ENCODE measurements at regions not wholly inside any gene's neighbourhood (a gene's known extent, or its start where the extent isn't known, plus 50 kb on each side); places are given as distances from the start of the nearest gene placed in this dataset.

DNA sequence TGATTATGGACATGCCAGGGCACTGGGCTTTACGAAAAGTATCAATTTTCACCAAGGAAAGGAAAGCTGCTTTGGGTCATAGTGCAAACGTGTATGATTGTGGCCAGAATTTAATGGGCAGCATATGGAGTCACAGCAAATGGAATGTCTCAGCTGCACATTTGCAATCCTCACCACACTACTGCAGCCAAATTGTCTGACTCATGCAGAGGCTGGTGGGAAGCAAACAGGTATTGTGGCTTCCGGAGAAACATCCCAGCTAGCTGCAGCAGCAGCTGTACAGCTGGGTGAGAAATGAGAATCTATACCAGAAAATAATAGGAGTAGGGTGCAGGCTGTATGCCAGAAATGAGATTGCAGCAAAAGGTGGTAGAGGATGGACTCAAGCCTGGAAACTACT, 374.7 kb upstream of the VWC2 start:
- TF ChIP-seq, protein P1, sequence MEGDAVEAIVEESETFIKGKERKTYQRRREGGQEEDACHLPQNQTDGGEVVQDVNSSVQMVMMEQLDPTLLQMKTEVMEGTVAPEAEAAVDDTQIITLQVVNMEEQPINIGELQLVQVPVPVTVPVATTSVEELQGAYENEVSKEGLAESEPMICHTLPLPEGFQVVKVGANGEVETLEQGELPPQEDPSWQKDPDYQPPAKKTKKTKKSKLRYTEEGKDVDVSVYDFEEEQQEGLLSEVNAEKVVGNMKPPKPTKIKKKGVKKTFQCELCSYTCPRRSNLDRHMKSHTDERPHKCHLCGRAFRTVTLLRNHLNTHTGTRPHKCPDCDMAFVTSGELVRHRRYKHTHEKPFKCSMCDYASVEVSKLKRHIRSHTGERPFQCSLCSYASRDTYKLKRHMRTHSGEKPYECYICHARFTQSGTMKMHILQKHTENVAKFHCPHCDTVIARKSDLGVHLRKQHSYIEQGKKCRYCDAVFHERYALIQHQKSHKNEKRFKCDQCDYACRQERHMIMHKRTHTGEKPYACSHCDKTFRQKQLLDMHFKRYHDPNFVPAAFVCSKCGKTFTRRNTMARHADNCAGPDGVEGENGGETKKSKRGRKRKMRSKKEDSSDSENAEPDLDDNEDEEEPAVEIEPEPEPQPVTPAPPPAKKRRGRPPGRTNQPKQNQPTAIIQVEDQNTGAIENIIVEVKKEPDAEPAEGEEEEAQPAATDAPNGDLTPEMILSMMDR (conservative IDR thresholded peaks at IDR 0.05), result no peak
- TF ChIP-seq ZFX (IDR thresholded peaks at IDR 0.05), result no peak

Data from C4-2B (cell line).